ENCODE measurements at regions not wholly inside any gene's neighbourhood (a gene's known extent, or its start where the extent isn't known, plus 50 kb on each side); places are given as distances from the start of the nearest gene placed in this dataset.

GRCh38 chr7:10789170-10789569, 184.5 kb upstream of the PHF14 start:
- no peaks in the 10 kb centered on the region for H3K27me3 ChIP-seq
- 72 to 84% (median 78%) methylated on average over 2 of the region's 2 CpGs for WGBS, 5 donors
- H3K9me3 ChIP-seq: no peaks in the 10 kb centered on the region
- H3K36me3 ChIP-seq: no peaks in the 10 kb centered on the region
- TF ChIP-seq POLR2AphosphoS5 (IDR thresholded peaks at IDR 0.05): no peak
- TF ChIP-seq EP300 (IDR thresholded peaks at IDR 0.05): no peak
- no peak for TF ChIP-seq CTCF (IDR thresholded peaks at IDR 0.05)
- no peak for TF ChIP-seq POLR2A (IDR thresholded peaks at IDR 0.05)
- H3K27ac ChIP-seq: no peak overlapping the region
- DNase-seq: no peak
- H3K4me1 ChIP-seq: no peaks in the 10 kb centered on the region
- intact Hi-C loops (cut with DNase I; ENCODE audit: low total_unique reads): no loop called here
- H3K4me3 ChIP-seq: no peak overlapping the region

GRCh38 chr7:10790910-10791309, 182.8 kb upstream of the PHF14 start:
- Histone ChIP-seq H3K27me3 (no peaks in the 10 kb centered on the region), H3K36me3 (no peaks in the 10 kb centered on the region), H3K4me3 (no peak overlapping the region), H3K4me1 (no peaks in the 10 kb centered on the region), H3K27ac (no peak overlapping the region), H3K9me3 (no peaks in the 10 kb centered on the region)
- DNase-seq: no peak
- TF ChIP-seq EP300 (IDR thresholded peaks at IDR 0.05) (no peak), CTCF (IDR thresholded peaks at IDR 0.05) (no peak), POLR2A (IDR thresholded peaks at IDR 0.05) (no peak), POLR2AphosphoS5 (IDR thresholded peaks at IDR 0.05) (no peak)
- WGBS, 5 donors: 74 to 89% (median 80%) methylated on average over 3 of the region's 3 CpGs
- intact Hi-C loops (cut with DNase I; ENCODE audit: low total_unique reads): no loop called here

- Histone ChIP-seq H3K4me3 (no peak overlapping the region), H3K4me1 (no peaks in the 10 kb centered on the region), H3K9me3 (no peaks in the 10 kb centered on the region), H3K27me3 (no peaks in the 10 kb centered on the region), H3K27ac (no peak overlapping the region), H3K36me3 (no peaks in the 10 kb centered on the region)
- no peak for TF ChIP-seq EP300 (IDR thresholded peaks at IDR 0.05)
- no peak for TF ChIP-seq POLR2A (IDR thresholded peaks at IDR 0.05)
- no peak for TF ChIP-seq CTCF (IDR thresholded peaks at IDR 0.05)
- TF ChIP-seq POLR2AphosphoS5 (IDR thresholded peaks at IDR 0.05): no peak
- intact Hi-C loops (cut with DNase I; ENCODE audit: low total_unique reads): no loop called here
- DNase-seq: no peak
- WGBS, 5 donors: 66 to 84% (median 80%) methylated on average over 6 of the region's 6 CpGs
These were observed 179.5 kb upstream of the PHF14 start for GRCh38 chr7:10793995-10794775.

GRCh38 chr7:10797157-10797556, 176.5 kb upstream of the PHF14 start:
- 85 to 97% (median 93%) methylated on average over 1 of the region's 1 CpG for WGBS, 5 donors

More at GRCh38 chr7:10797157-10797556, 176.5 kb upstream of the PHF14 start:
- H3K9me3 ChIP-seq: no peaks in the 10 kb centered on the region
- intact Hi-C loops (cut with DNase I; ENCODE audit: low total_unique reads): no loop called here
- H3K27me3 ChIP-seq: no peaks in the 10 kb centered on the region
- no peak overlapping the region for H3K27ac ChIP-seq
- TF ChIP-seq POLR2AphosphoS5 (IDR thresholded peaks at IDR 0.05) (no peak), EP300 (IDR thresholded peaks at IDR 0.05) (no peak), POLR2A (IDR thresholded peaks at IDR 0.05) (no peak), CTCF (IDR thresholded peaks at IDR 0.05) (no peak)
- no peak overlapping the region for H3K4me3 ChIP-seq
- DNase-seq: no peak
- H3K4me1 ChIP-seq: no peaks in the 10 kb centered on the region
- no peaks in the 10 kb centered on the region for H3K36me3 ChIP-seq
